OCI-LY3 (cell line): ENCODE measurements at regions not wholly inside any gene's neighbourhood (a gene's known extent, or its start where the extent isn't known, plus 50 kb on each side); places are given as distances from the start of the nearest gene placed in this dataset.

Experiments used
- H2AFZ ChIP-seq: fragments of 200-600, 300-600 bp; shearing (Covaris generic); 2 replicates; pipeline ENCODE4 v1.6.0; 2014; ENCODE audit warnings: antibody characterized with exemption, low read depth, low read length
- H3K27ac ChIP-seq: fragments of 200-600, 300-600 bp; sonication (generic); 2 replicates; pipeline ENCODE4 v1.5.1; 2014; ENCODE audit warnings: mild to moderate bottlenecking, low read length, moderate library complexity, mixed read lengths
- H3K27me3 ChIP-seq: fragments of 200-600, 300-600 bp; sonication (generic); 2 replicates; pipeline ENCODE4 v1.6.1; 2014; ENCODE audit warnings: low read depth, low read length, mixed read lengths
- H3K36me3 ChIP-seq: fragments of 200-600, 300-600 bp; sonication (generic); replicated peaks from 2 replicates; pipeline ENCODE3; 2014; ENCODE audit warnings: low read depth, low read length, mixed read lengths
- H3K4me1 ChIP-seq: fragments of 300-600, 200-600 bp; sonication (generic); 2 replicates; pipeline ENCODE4 v1.6.1; 2014; ENCODE audit warnings: low read length, mixed read lengths
- H3K4me2 ChIP-seq: fragments of 200-600, 300-600 bp; sonication (generic); 2 replicates; pipeline ENCODE4 v1.6.1; 2014; ENCODE audit warnings: low read length, mixed read lengths
- H3K4me3 ChIP-seq: fragments of 300-600, 200-600 bp; sonication (generic); 2 replicates; pipeline ENCODE4 v1.5.1; 2014; ENCODE audit warnings: antibody characterized with exemption, mild to moderate bottlenecking, low read length, moderate library complexity
- H3K79me2 ChIP-seq: fragments of 300-600, 200-600 bp; shearing (Covaris generic); 2 replicates; pipeline ENCODE4 v1.6.1; 2014; ENCODE audit warnings: mild to moderate bottlenecking, low read length, mixed read lengths
- H3K9ac ChIP-seq: fragments of 300-600, 200-600 bp; shearing (Covaris generic); 2 replicates; pipeline ENCODE4 v1.6.0; 2014; ENCODE audit warnings: mild to moderate bottlenecking, low read length, moderate library complexity
- H3K9me3 ChIP-seq: fragments of 200-600, 300-600 bp; shearing (Covaris generic); 2 replicates; pipeline ENCODE4 v1.6.1; 2014; ENCODE audit warnings: low read length, mixed read lengths; ENCODE audit not compliant: insufficient read depth
- H4K20me1 ChIP-seq: fragments of 200-600, 300-600 bp; sonication (generic); 2 replicates; pipeline ENCODE4 v1.6.1; 2016; ENCODE audit warnings: low read length, mixed read lengths; ENCODE audit not compliant: insufficient read depth
- EZH2phosphoT487 ChIP-seq: fragments of 200-600 bp; shearing (Covaris generic); IDR thresholded peaks from 2 replicates; pipeline ENCODE4 v1.6.1; 2018; ENCODE audit warnings: antibody characterized with exemption, mixed run types, low read depth
- TF ChIP-seq, protein P1 (sequence below): fragments of 200-600, 300-600 bp; sonication (generic); IDR thresholded peaks from 2 replicates; pipeline ENCODE4 v1.5.1; 2014; ENCODE audit warnings: antibody characterized with exemption, low read length, low read depth

GRCh38 chr10:63077800-63078199 lies 55.3 kb upstream of the NRBF2 start:
- no peaks in the 10 kb centered on the region for H4K20me1 ChIP-seq
- H2AFZ ChIP-seq: no peak overlapping the region
- no peaks in the 10 kb centered on the region for H3K9me3 ChIP-seq
- no peaks in the 10 kb centered on the region for H3K79me2 ChIP-seq
- H3K36me3 ChIP-seq: no peaks in the 10 kb centered on the region
- H3K27me3 ChIP-seq: no peaks in the 10 kb centered on the region
- TF ChIP-seq, protein P1, sequence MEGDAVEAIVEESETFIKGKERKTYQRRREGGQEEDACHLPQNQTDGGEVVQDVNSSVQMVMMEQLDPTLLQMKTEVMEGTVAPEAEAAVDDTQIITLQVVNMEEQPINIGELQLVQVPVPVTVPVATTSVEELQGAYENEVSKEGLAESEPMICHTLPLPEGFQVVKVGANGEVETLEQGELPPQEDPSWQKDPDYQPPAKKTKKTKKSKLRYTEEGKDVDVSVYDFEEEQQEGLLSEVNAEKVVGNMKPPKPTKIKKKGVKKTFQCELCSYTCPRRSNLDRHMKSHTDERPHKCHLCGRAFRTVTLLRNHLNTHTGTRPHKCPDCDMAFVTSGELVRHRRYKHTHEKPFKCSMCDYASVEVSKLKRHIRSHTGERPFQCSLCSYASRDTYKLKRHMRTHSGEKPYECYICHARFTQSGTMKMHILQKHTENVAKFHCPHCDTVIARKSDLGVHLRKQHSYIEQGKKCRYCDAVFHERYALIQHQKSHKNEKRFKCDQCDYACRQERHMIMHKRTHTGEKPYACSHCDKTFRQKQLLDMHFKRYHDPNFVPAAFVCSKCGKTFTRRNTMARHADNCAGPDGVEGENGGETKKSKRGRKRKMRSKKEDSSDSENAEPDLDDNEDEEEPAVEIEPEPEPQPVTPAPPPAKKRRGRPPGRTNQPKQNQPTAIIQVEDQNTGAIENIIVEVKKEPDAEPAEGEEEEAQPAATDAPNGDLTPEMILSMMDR: no peak
- TF ChIP-seq EZH2phosphoT487: no peak
- H3K4me3 ChIP-seq: no peak overlapping the region
- H3K9ac ChIP-seq: no peak overlapping the region
- no peaks in the 10 kb centered on the region for H3K4me1 ChIP-seq
- no peak overlapping the region for H3K27ac ChIP-seq
- H3K4me2 ChIP-seq: no peak overlapping the region

- Histone ChIP-seq H3K27ac (no peak overlapping the region), H3K9ac (no peak overlapping the region), H3K9me3 (no peaks in the 10 kb centered on the region), H3K4me3 (no peak overlapping the region), H4K20me1 (no peaks in the 10 kb centered on the region), H3K27me3 (no peaks in the 10 kb centered on the region), H2AFZ (no peak overlapping the region), H3K36me3 (no peaks in the 10 kb centered on the region), H3K4me1 (no peaks in the 10 kb centered on the region), H3K4me2 (no peak overlapping the region), H3K79me2 (no peaks in the 10 kb centered on the region)
- TF ChIP-seq, protein P1: no peak
- no peak for TF ChIP-seq EZH2phosphoT487
These were observed 60.2 kb upstream of the NRBF2 start for GRCh38 chr10:63072951-63073350.

DNA sequence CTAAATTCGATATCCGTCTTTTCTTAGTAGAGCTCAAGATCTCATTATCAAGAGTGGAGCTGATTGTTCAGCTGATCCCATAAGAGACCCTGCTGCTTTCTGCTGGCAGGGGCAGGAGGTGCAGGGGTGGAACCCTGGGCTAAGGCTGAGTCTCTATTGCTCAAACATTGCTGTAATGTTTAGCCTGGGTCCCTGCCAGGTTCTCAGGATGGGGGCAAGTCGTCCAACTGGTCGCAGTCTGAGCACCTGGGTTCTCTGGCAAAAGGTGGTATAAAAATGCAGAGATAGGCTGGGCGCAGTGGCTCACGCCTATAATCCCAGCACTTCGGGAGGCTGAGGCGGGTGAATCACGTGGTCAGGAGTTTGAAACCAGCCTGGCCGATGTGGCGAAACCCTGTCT lies 62.0 kb upstream of the NRBF2 start:
- H4K20me1 ChIP-seq: no peaks in the 10 kb centered on the region
- H3K27ac ChIP-seq: no peak overlapping the region
- TF ChIP-seq, protein P1: no peak
- TF ChIP-seq EZH2phosphoT487: no peak
- no peaks in the 10 kb centered on the region for H3K27me3 ChIP-seq
- no peaks in the 10 kb centered on the region for H3K9me3 ChIP-seq
- H3K4me1 ChIP-seq: no peaks in the 10 kb centered on the region
- no peak overlapping the region for H2AFZ ChIP-seq
- H3K79me2 ChIP-seq: no peaks in the 10 kb centered on the region
- H3K4me3 ChIP-seq: no peak overlapping the region
- H3K9ac ChIP-seq: no peak overlapping the region
- H3K4me2 ChIP-seq: no peak overlapping the region
- no peaks in the 10 kb centered on the region for H3K36me3 ChIP-seq

DNA sequence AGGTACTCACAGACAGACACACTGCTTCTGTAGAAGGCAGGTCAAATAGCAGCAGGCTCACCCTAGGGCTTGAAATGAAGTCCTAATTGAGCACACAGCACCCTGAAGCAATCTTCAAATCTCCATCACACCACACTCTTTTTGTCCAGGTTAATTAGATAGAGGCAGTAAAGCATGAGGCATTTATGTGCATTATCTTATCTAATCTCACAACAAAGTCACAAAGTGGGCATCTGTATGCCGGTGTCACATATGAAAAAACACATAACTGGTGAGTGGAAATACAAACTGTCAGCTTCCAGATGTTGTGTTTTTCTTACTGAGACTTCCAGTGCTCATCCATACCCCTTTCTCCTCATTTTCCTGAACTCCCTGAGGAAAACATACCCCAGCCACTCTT lies 63.8 kb upstream of the NRBF2 start:
- no peaks in the 10 kb centered on the region for H3K36me3 ChIP-seq
- H3K4me1 ChIP-seq: no peaks in the 10 kb centered on the region
- TF ChIP-seq EZH2phosphoT487: no peak
- TF ChIP-seq, protein P1: no peak

More for the DNA sequence above, 63.8 kb upstream of the NRBF2 start:
- peaks cover 5% of the 10 kb centered on the region; the same call in 1 of the 2 replicates for H3K27me3 ChIP-seq
- no peak overlapping the region for H3K4me2 ChIP-seq
- no peaks in the 10 kb centered on the region for H3K79me2 ChIP-seq
- no peak overlapping the region for H3K4me3 ChIP-seq
- no peak overlapping the region for H3K27ac ChIP-seq
- no peak overlapping the region for H2AFZ ChIP-seq
- no peaks in the 10 kb centered on the region for H3K9me3 ChIP-seq
- no peak overlapping the region for H3K9ac ChIP-seq
- H4K20me1 ChIP-seq: no peaks in the 10 kb centered on the region
